OCI-LY1 (cell line): ENCODE measurements at regions not wholly inside any gene's neighbourhood (a gene's known extent, or its start where the extent isn't known, plus 50 kb on each side); places are given as distances from the start of the nearest gene placed in this dataset.
A peak's percentile ranks its signal among the peaks of the same experiment; 100 is the strongest.

Source experiments
- H2AFZ ChIP-seq: fragments of 200-600 bp; sonication (generic), shearing (Covaris generic); 2 replicates; pipeline ENCODE4 v1.6.0; 2014; ENCODE audit warnings: antibody characterized with exemption, mild to moderate bottlenecking, low read length
- H3F3A ChIP-seq: fragments of 200-600 bp; sonication (generic), shearing (Covaris generic); 2 replicates; pipeline ENCODE4 v1.6.0; 2014; ENCODE audit warnings: mild to moderate bottlenecking, antibody characterized with exemption, low read length, moderate library complexity; ENCODE audit not compliant: insufficient read depth
- H3K27ac ChIP-seq: fragments of 200-600 bp; sonication (generic); 2 replicates; pipeline ENCODE4 v1.5.1; 2014; ENCODE audit warnings: low read length, mixed run types, mild to moderate bottlenecking, low read depth; ENCODE audit not compliant: poor library complexity, severe bottlenecking
- H3K27me3 ChIP-seq: fragments of 200-600 bp; sonication (generic); 2 replicates; pipeline ENCODE4 v1.6.0; 2014; ENCODE audit warnings: antibody characterized with exemption, mild to moderate bottlenecking, low read length, moderate library complexity; ENCODE audit not compliant: insufficient read depth
- H3K36me3 ChIP-seq: fragments of 200-600 bp; sonication (generic); 2 replicates; pipeline ENCODE4 v1.6.1; 2014; ENCODE audit warnings: mild to moderate bottlenecking, antibody characterized with exemption, low read length, moderate library complexity, mixed read lengths; ENCODE audit not compliant: insufficient read depth
- H3K4me1 ChIP-seq: fragments of 200-600 bp; sonication (generic); 2 replicates; pipeline ENCODE4 v1.5.1; 2014; ENCODE audit warnings: mild to moderate bottlenecking, low read length, moderate library complexity; ENCODE audit not compliant: insufficient read depth, severe bottlenecking
- H3K4me2 ChIP-seq: fragments of 200-600 bp; sonication (generic), shearing (Covaris generic); 2 replicates; pipeline ENCODE4 v1.6.1; 2014; ENCODE audit warnings: low read length
- H3K4me3 ChIP-seq: fragments of 200-600 bp; sonication (generic); 2 replicates; pipeline ENCODE4 v1.5.1; 2014; ENCODE audit warnings: low read length, low read depth, mild to moderate bottlenecking, mixed read lengths; ENCODE audit not compliant: poor library complexity, severe bottlenecking
- H3K79me2 ChIP-seq: fragments of 200-600 bp; shearing (Covaris generic); 2 replicates; pipeline ENCODE4 v1.6.1; 2016; ENCODE audit warnings: mixed run types, low read length, mixed read lengths; ENCODE audit not compliant: insufficient read depth
- H3K9ac ChIP-seq: fragments of 200-600 bp; sonication (generic), shearing (Covaris generic); 2 replicates; pipeline ENCODE4 v1.6.1; 2014; ENCODE audit warnings: mild to moderate bottlenecking, low read length, mixed read lengths
- H3K9me2 ChIP-seq: fragments of 200-600 bp; sonication (generic), shearing (Covaris generic); 2 replicates; pipeline ENCODE4 v1.6.1; 2014; ENCODE audit warnings: low read depth, mild to moderate bottlenecking, low read length, mixed read lengths
- H3K9me3 ChIP-seq: fragments of 200-600 bp; shearing (Covaris generic); 2 replicates; pipeline ENCODE4 v1.6.1; 2014; ENCODE audit warnings: low read length, mixed read lengths
- H4K20me1 ChIP-seq: fragments of 200-600 bp; sonication (generic), shearing (Covaris generic); 2 replicates; pipeline ENCODE4 v1.6.0; 2016; ENCODE audit warnings: mild to moderate bottlenecking, low read length; ENCODE audit not compliant: insufficient read depth
- EZH2 ChIP-seq: fragments of 200-600 bp; sonication (generic), shearing (Covaris generic); IDR thresholded peaks from 2 replicates; pipeline ENCODE4 v1.8.0; 2017; ENCODE audit warnings: borderline replicate concordance, mixed run types, mild to moderate bottlenecking, antibody characterized with exemption, low read length, moderate library complexity, mixed read lengths
- TF ChIP-seq, protein P1 (sequence below): fragments of 200-600 bp; sonication (generic), shearing (Covaris generic); IDR thresholded peaks from 2 replicates; pipeline ENCODE4 v1.5.1; 2017; ENCODE audit warnings: mild to moderate bottlenecking, antibody characterized with exemption, low read length, moderate library complexity, mixed read lengths

DNA sequence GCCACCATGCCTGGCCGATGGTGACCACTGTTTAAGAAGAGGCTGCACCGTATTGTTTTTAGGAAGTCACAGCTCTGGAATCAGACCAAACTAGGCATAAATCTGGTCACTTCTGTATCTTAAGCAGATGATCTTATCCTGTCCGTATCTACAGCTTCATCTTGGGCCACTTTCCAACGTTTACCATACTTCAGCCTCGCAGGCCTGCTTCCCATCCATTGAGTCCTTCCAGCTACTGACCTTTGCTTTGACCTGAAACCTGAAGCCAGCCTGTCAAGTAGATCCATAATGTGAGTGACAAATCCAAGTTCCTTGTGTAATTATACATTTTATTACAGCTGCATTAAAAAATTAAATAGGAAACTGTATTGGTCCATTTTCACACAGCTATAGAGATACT lies 1033.0 kb downstream of the CDH11 start:
- no peaks in the 10 kb centered on the region for H3K36me3 ChIP-seq
- peak overlapping the region; percentile 28; the same call in 1 of the 2 replicates for H3K4me2 ChIP-seq
- H3K9ac ChIP-seq: peak overlapping the region; percentile 50
- no peaks in the 10 kb centered on the region for H4K20me1 ChIP-seq
- no peak overlapping the region for H3K4me3 ChIP-seq
- peak overlapping the region; percentile 76 for H3K27ac ChIP-seq
- no peaks in the 10 kb centered on the region for H3K79me2 ChIP-seq
- H3K27me3 ChIP-seq: no peaks in the 10 kb centered on the region
- H3K9me2 ChIP-seq: no peaks in the 10 kb centered on the region
- peaks cover 4% of the 10 kb centered on the region; the same call in 1 of the 2 replicates for H3K9me3 ChIP-seq
- peaks cover 53% of the 10 kb centered on the region for H3K4me1 ChIP-seq
- H3F3A ChIP-seq: no peaks in the 10 kb centered on the region
- peak overlapping the region; percentile 21; the same call in 1 of the 2 replicates for H2AFZ ChIP-seq
- TF ChIP-seq, protein P1, sequence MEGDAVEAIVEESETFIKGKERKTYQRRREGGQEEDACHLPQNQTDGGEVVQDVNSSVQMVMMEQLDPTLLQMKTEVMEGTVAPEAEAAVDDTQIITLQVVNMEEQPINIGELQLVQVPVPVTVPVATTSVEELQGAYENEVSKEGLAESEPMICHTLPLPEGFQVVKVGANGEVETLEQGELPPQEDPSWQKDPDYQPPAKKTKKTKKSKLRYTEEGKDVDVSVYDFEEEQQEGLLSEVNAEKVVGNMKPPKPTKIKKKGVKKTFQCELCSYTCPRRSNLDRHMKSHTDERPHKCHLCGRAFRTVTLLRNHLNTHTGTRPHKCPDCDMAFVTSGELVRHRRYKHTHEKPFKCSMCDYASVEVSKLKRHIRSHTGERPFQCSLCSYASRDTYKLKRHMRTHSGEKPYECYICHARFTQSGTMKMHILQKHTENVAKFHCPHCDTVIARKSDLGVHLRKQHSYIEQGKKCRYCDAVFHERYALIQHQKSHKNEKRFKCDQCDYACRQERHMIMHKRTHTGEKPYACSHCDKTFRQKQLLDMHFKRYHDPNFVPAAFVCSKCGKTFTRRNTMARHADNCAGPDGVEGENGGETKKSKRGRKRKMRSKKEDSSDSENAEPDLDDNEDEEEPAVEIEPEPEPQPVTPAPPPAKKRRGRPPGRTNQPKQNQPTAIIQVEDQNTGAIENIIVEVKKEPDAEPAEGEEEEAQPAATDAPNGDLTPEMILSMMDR: no peak
- no peak for TF ChIP-seq EZH2

DNA sequence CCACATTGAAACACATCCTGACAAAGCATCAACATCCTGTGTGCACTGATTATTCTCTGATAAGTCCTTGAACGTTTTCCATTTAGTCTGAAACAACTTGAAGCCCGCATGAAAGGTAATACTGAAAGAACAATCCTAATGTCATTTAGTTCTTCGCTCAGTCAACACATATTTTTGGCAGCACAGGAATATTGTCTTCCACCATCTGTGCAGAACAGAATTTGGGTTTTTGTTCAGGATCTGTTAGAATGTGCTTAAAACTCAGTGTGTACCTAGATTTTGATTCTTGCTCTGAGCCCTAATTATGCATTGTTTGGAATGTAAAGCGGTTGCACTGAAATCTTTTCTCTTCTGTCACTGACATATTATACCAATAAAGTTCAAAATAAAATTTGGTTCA lies 1036.6 kb downstream of the CDH11 start:
- peaks cover 32% of the 10 kb centered on the region for H3K4me1 ChIP-seq
- peak overlapping the region; percentile 57; the same call in 1 of the 2 replicates for H2AFZ ChIP-seq
- no peaks in the 10 kb centered on the region for H3F3A ChIP-seq
- H3K9me2 ChIP-seq: no peaks in the 10 kb centered on the region
- H3K9ac ChIP-seq: no peak overlapping the region
- no peak overlapping the region for H3K4me3 ChIP-seq
- no peaks in the 10 kb centered on the region for H4K20me1 ChIP-seq
- H3K36me3 ChIP-seq: no peaks in the 10 kb centered on the region; the same call in 1 of the 2 replicates
- no peak overlapping the region for H3K4me2 ChIP-seq
- no peak overlapping the region for H3K27ac ChIP-seq
- no peaks in the 10 kb centered on the region for H3K27me3 ChIP-seq
- no peaks in the 10 kb centered on the region for H3K79me2 ChIP-seq
- TF ChIP-seq, protein P1: no peak
- TF ChIP-seq EZH2: no peak
- peaks cover 10% of the 10 kb centered on the region; the same call in 1 of the 2 replicates for H3K9me3 ChIP-seq

DNA sequence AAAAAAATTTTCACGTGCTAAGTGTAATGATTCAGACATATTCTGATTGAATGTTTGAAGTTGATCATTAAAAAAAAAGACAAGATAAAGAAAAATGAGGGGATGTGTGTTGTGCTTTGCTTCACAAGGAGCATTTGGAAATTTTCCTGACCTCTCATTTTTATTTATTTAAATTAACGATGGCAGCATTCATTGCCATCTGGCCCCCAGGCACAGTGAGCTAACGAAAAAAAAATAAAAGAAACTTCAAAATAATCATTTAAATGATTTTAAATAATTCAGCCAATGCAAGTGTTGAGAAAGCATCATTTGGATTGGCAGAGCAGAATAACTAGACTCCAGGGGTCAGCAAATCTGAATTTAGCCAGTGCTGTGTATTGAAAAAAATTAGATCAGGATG lies 1037.2 kb downstream of the CDH11 start:
- Histone ChIP-seq H3K9me3 (peaks cover 10% of the 10 kb centered on the region; the same call in 1 of the 2 replicates), H4K20me1 (no peaks in the 10 kb centered on the region), H3K27me3 (no peaks in the 10 kb centered on the region), H3K9ac (no peak overlapping the region), H3K4me1 (peaks cover 26% of the 10 kb centered on the region), H3K4me3 (no peak overlapping the region), H3K9me2 (no peaks in the 10 kb centered on the region), H3K4me2 (no peak overlapping the region), H3K79me2 (no peaks in the 10 kb centered on the region), H3K36me3 (no peaks in the 10 kb centered on the region; the same call in 1 of the 2 replicates), H3F3A (no peaks in the 10 kb centered on the region), H3K27ac (no peak overlapping the region), H2AFZ (peak overlapping the region; percentile 57; the same call in 1 of the 2 replicates)
- no peak for TF ChIP-seq EZH2
- TF ChIP-seq, protein P1: no peak
